ENCODE measurements at regions not wholly inside any gene's neighbourhood (a gene's known extent, or its start where the extent isn't known, plus 50 kb on each side); places are given as distances from the start of the nearest gene placed in this dataset.

DNA sequence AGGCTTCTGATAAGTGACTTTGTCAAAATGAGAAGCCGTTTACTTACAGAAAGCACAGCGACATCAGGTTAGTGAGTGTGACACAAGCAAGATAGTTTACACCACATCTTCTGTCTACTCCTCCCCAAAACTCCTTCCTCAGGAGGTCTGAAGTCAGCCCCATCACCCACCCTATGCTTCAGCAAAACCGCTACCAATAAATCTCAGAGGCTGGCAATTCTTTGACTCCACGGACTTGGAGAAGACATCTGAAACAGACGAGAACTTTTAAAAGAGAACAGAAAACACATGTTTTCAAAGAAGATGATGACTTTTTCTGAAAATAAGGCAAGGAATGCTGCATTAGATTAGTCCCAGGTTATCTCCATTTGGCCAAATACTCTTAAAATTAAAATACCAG lies 261.1 kb downstream of the TBC1D4 start:
- in situ Hi-C loops (cut with HindIII; ENCODE audit: low pct_unique_long_range_greater_than_20kb, low sequenced_read_pairs) (no loop called here), intact Hi-C loops (cut with micrococcal nuclease; ENCODE audit: unreplicated experiment) (no loop called here)
- TF ChIP-seq, protein P1, sequence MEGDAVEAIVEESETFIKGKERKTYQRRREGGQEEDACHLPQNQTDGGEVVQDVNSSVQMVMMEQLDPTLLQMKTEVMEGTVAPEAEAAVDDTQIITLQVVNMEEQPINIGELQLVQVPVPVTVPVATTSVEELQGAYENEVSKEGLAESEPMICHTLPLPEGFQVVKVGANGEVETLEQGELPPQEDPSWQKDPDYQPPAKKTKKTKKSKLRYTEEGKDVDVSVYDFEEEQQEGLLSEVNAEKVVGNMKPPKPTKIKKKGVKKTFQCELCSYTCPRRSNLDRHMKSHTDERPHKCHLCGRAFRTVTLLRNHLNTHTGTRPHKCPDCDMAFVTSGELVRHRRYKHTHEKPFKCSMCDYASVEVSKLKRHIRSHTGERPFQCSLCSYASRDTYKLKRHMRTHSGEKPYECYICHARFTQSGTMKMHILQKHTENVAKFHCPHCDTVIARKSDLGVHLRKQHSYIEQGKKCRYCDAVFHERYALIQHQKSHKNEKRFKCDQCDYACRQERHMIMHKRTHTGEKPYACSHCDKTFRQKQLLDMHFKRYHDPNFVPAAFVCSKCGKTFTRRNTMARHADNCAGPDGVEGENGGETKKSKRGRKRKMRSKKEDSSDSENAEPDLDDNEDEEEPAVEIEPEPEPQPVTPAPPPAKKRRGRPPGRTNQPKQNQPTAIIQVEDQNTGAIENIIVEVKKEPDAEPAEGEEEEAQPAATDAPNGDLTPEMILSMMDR (IDR thresholded peaks at IDR 0.05): no peak
- TF ChIP-seq POLR2AphosphoS5 (IDR thresholded peaks at IDR 0.05; ENCODE audit: low read depth, low read length): no peak
- TF ChIP-seq SIN3A (IDR thresholded peaks at IDR 0.05; ENCODE audit: borderline replicate concordance, insufficient read depth, low read depth, low read length): no peak
- TF ChIP-seq, protein P2, sequence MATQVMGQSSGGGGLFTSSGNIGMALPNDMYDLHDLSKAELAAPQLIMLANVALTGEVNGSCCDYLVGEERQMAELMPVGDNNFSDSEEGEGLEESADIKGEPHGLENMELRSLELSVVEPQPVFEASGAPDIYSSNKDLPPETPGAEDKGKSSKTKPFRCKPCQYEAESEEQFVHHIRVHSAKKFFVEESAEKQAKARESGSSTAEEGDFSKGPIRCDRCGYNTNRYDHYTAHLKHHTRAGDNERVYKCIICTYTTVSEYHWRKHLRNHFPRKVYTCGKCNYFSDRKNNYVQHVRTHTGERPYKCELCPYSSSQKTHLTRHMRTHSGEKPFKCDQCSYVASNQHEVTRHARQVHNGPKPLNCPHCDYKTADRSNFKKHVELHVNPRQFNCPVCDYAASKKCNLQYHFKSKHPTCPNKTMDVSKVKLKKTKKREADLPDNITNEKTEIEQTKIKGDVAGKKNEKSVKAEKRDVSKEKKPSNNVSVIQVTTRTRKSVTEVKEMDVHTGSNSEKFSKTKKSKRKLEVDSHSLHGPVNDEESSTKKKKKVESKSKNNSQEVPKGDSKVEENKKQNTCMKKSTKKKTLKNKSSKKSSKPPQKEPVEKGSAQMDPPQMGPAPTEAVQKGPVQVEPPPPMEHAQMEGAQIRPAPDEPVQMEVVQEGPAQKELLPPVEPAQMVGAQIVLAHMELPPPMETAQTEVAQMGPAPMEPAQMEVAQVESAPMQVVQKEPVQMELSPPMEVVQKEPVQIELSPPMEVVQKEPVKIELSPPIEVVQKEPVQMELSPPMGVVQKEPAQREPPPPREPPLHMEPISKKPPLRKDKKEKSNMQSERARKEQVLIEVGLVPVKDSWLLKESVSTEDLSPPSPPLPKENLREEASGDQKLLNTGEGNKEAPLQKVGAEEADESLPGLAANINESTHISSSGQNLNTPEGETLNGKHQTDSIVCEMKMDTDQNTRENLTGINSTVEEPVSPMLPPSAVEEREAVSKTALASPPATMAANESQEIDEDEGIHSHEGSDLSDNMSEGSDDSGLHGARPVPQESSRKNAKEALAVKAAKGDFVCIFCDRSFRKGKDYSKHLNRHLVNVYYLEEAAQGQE (IDR thresholded peaks at IDR 0.05; ENCODE audit: insufficient read depth in 1 of 2, low read depth in 2 of 2, low read length in 1 of 2): no peak
- TF ChIP-seq TCF7L2 (IDR thresholded peaks at IDR 0.05; ENCODE audit: low read depth, low read length): no peak
- Histone ChIP-seq H3K4me1 (ENCODE audit: control insufficient read depth, insufficient read depth, low read length) (no peaks in the 10 kb centered on the region), H3K36me3 (ENCODE audit: control insufficient read depth, insufficient read depth, low read length) (no peaks in the 10 kb centered on the region), H3K27ac (ENCODE audit: low read length) (no peak overlapping the region), H3K27me3 (ENCODE audit: control insufficient read depth, insufficient read depth, low read length) (no peaks in the 10 kb centered on the region), H3K4me3 (ENCODE audit: low read depth in 2 of 2, low read length in 2 of 2) (no peak overlapping the region), H3K9me3 (ENCODE audit: control insufficient read depth, insufficient read depth, low read depth, low read length) (no peaks in the 10 kb centered on the region)
- BruUV-seq (replicated peaks): no TSS peak
- POLR2A ChIA-PET: no interaction called here
- DNase-seq (ENCODE audit: low read depth, low spot score): no peak
- no peak for ATAC-seq
- CTCF ChIA-PET: no interaction called here

DNA sequence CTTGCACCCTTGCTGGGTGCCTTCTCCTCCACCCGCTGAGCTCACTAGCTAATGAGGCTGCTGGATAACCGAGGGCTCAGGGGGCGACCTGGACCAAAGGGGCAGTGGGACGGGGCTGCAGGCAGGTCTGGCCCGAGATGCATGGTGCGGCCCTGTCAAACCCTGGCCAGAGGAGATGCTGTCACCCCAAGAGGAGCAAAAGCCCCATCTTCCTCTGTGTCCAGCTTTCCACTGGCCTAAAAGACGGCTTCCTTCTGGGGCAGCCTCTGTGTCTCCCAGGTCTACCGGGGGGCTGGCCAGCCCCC lies 261.8 kb downstream of the TBC1D4 start:
- POLR2A ChIA-PET: no interaction called here
- ATAC-seq: no peak
- CTCF ChIA-PET: no interaction called here

More for the DNA sequence above, 261.8 kb downstream of the TBC1D4 start:
- Histone ChIP-seq H3K4me3 (ENCODE audit: low read depth in 2 of 2, low read length in 2 of 2) (no peak overlapping the region), H3K27me3 (ENCODE audit: control insufficient read depth, insufficient read depth, low read length) (no peaks in the 10 kb centered on the region), H3K4me1 (ENCODE audit: control insufficient read depth, insufficient read depth, low read length) (no peaks in the 10 kb centered on the region), H3K9me3 (ENCODE audit: control insufficient read depth, insufficient read depth, low read depth, low read length) (no peaks in the 10 kb centered on the region), H3K36me3 (ENCODE audit: control insufficient read depth, insufficient read depth, low read length) (no peaks in the 10 kb centered on the region), H3K27ac (ENCODE audit: low read length) (no peak overlapping the region)
- DNase-seq (ENCODE audit: low read depth, low spot score): no peak
- TF ChIP-seq SIN3A (IDR thresholded peaks at IDR 0.05; ENCODE audit: borderline replicate concordance, insufficient read depth, low read depth, low read length) (no peak), TCF7L2 (IDR thresholded peaks at IDR 0.05; ENCODE audit: low read depth, low read length) (no peak), POLR2AphosphoS5 (IDR thresholded peaks at IDR 0.05; ENCODE audit: low read depth, low read length) (no peak)
- TF ChIP-seq, protein P1 (IDR thresholded peaks at IDR 0.05): no peak
- TF ChIP-seq, protein P2 (IDR thresholded peaks at IDR 0.05; ENCODE audit: insufficient read depth in 1 of 2, low read depth in 2 of 2, low read length in 1 of 2): no peak
- no TSS peak for BruUV-seq (replicated peaks)
- intact Hi-C loops (cut with micrococcal nuclease; ENCODE audit: unreplicated experiment) (no loop called here), in situ Hi-C loops (cut with HindIII; ENCODE audit: low pct_unique_long_range_greater_than_20kb, low sequenced_read_pairs) (no loop called here)

Measured in Panc1 (cell line).